Body of pancreas (tissue), 4 donors: ENCODE measurements at regions not wholly inside any gene's neighbourhood (a gene's known extent, or its start where the extent isn't known, plus 50 kb on each side); places are given as distances from the start of the nearest gene placed in this dataset.

Experiments
- ATAC-seq: fragments of 150-250 bp; one replicate; pipeline ENCODE4 v1.9.1; 2016
- DNase-seq, 4 donors: peaks; one replicate each; pipeline ENCODE4 v3.0.0-alpha.2; 2019
- H3K27ac ChIP-seq, 4 donors: fragments of 200-600 bp; sonication (generic); 1 replicate in 3 of 4; 2 replicates in 1 of 4; pipeline versions ENCODE4 v1.5.1 to v1.6.1; 2016 to 2019; ENCODE audit warnings: mild to moderate bottlenecking in 1 of 4, mixed read lengths in 1 of 4, moderate library complexity in 1 of 4
- H3K27me3 ChIP-seq, 2 donors: fragments of 200-600 bp; sonication (generic); one replicate each; pipeline ENCODE4 v1.6.0; 2016; ENCODE audit warnings: mild to moderate bottlenecking in 1 of 2
- H3K36me3 ChIP-seq, 2 donors: fragments of 200-600 bp; sonication (generic); replicated peaks in 1 of 2; 2 replicates each; pipeline ENCODE4 v1.5.1; 2016; ENCODE audit warnings: low read depth in 2 of 2; ENCODE audit not compliant: insufficient read depth in 1 of 2
- H3K4me1 ChIP-seq: fragments of 200-600 bp; sonication (generic); one replicate; pipeline ENCODE4 v1.6.0; 2016
- H3K4me3 ChIP-seq, 2 donors: fragments of 200-600 bp; sonication (generic); 1 replicate in 1 of 2; 2 replicates in 1 of 2; pipeline ENCODE4 v1.5.1; 2016 to 2019
- H3K9me3 ChIP-seq, 3 donors: fragments of 200-600 bp; sonication (generic); 1 replicate in 2 of 3; 2 replicates in 1 of 3; pipeline ENCODE4 v1.5.1; 2016
- POLR2A ChIP-seq, 3 donors: fragments of 450-650 bp; IDR thresholded peaks; one replicate each; pipeline ENCODE4 v1.6.1; 2016; ENCODE audit warnings: antibody characterized with exemption in 3 of 3, mild to moderate bottlenecking in 2 of 3
- WGBS, 2 donors: methylation state at CpG; one replicate each; pipeline ENCODE4 v1.1.5; 2017; 5-methylcytosine and 5-hydroxymethylcytosine counted together
- intact Hi-C: fragments of 100-400 bp; cut with DNase I; formaldehyde crosslinking; loops from one replicate; pipeline ENCODE4 v1.15.1; 2023
- TF ChIP-seq, protein P1 (sequence below), 7 experiments: fragments of 450-650 bp in 4 of 7; fragments of 200-600 bp in 3 of 7; sonication (generic) in 3 of 7; IDR thresholded peaks; one replicate each; pipeline ENCODE4 v1.5.1; 2016 to 2019; ENCODE audit warnings: antibody characterized with exemption in 7 of 7

GRCh38 chr14:28406196-28406595 is 360.4 kb upstream of the FOXG1 start:
- no peaks in the 10 kb centered on the region for H3K36me3 ChIP-seq
- no peaks in the 10 kb centered on the region for H3K9me3 ChIP-seq
- no peak for ATAC-seq
- no peak for DNase-seq
- no peak overlapping the region for H3K4me3 ChIP-seq
- no peak overlapping the region for H3K27ac ChIP-seq
- intact Hi-C loops: no loop called here
- H3K4me1 ChIP-seq: no peaks in the 10 kb centered on the region
- no peaks in the 10 kb centered on the region for H3K27me3 ChIP-seq
- no peak for TF ChIP-seq POLR2A (IDR thresholded peaks at IDR 0.05)
- TF ChIP-seq, protein P1, sequence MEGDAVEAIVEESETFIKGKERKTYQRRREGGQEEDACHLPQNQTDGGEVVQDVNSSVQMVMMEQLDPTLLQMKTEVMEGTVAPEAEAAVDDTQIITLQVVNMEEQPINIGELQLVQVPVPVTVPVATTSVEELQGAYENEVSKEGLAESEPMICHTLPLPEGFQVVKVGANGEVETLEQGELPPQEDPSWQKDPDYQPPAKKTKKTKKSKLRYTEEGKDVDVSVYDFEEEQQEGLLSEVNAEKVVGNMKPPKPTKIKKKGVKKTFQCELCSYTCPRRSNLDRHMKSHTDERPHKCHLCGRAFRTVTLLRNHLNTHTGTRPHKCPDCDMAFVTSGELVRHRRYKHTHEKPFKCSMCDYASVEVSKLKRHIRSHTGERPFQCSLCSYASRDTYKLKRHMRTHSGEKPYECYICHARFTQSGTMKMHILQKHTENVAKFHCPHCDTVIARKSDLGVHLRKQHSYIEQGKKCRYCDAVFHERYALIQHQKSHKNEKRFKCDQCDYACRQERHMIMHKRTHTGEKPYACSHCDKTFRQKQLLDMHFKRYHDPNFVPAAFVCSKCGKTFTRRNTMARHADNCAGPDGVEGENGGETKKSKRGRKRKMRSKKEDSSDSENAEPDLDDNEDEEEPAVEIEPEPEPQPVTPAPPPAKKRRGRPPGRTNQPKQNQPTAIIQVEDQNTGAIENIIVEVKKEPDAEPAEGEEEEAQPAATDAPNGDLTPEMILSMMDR (IDR thresholded peaks at IDR 0.05): no peak
- 37 to 38% methylated on average over 2 of the region's 2 CpGs for WGBS, 2 donors

GRCh38 chr14:28407031-28407825 is 359.4 kb upstream of the FOXG1 start:
- TF ChIP-seq, protein P1 (IDR thresholded peaks at IDR 0.05): no peak
- TF ChIP-seq POLR2A (IDR thresholded peaks at IDR 0.05): no peak
- WGBS, 2 donors: 17 to 21% methylated on average over 3 of the region's 3 CpGs
- Histone ChIP-seq H3K27ac (no peak overlapping the region), H3K9me3 (no peaks in the 10 kb centered on the region), H3K27me3 (no peaks in the 10 kb centered on the region), H3K36me3 (no peaks in the 10 kb centered on the region), H3K4me1 (no peaks in the 10 kb centered on the region), H3K4me3 (no peak overlapping the region)
- intact Hi-C loops: no loop called here
- ATAC-seq: no peak
- DNase-seq: no peak

DNA sequence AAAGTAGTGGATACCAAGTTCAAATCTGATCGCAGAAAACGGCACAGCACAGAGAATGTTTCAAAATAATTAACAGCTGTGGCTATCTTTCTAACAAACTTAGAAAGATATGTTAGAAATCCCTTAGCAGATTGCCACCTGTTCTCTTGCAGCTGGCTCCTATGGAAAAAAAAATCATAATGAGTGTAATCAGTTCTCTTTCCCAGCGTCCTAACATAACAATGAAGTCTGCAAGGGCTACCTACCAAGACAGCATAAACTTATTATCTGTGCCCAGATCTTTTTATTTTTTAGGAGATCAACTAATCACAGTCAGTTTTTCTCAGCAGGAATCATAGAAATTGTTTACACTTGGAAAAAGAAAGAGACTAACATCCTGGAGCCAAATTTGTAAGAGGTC is 358.6 kb upstream of the FOXG1 start:
- no peak for ATAC-seq

GRCh38 chr14:28412077-28412476 is 354.5 kb upstream of the FOXG1 start:
- ATAC-seq (no peak), DNase-seq (no peak)

More for the DNA sequence above, 358.6 kb upstream of the FOXG1 start:
- DNase-seq: no peak
- Histone ChIP-seq H3K4me1 (no peaks in the 10 kb centered on the region), H3K36me3 (no peaks in the 10 kb centered on the region), H3K27ac (no peak overlapping the region), H3K27me3 (no peaks in the 10 kb centered on the region), H3K9me3 (no peaks in the 10 kb centered on the region), H3K4me3 (no peak overlapping the region)
- WGBS, 2 donors: 32 to 36% methylated on average over 3 of the region's 3 CpGs
- intact Hi-C loops: no loop called here
- no peak for TF ChIP-seq POLR2A (IDR thresholded peaks at IDR 0.05)
- TF ChIP-seq, protein P1 (IDR thresholded peaks at IDR 0.05): no peak

More at GRCh38 chr14:28412077-28412476, 354.5 kb upstream of the FOXG1 start:
- Histone ChIP-seq H3K27me3 (no peaks in the 10 kb centered on the region), H3K9me3 (no peaks in the 10 kb centered on the region), H3K4me1 (no peaks in the 10 kb centered on the region), H3K4me3 (no peak overlapping the region), H3K36me3 (no peaks in the 10 kb centered on the region), H3K27ac (no peak overlapping the region)
- intact Hi-C loops: no loop called here
- TF ChIP-seq, protein P1 (IDR thresholded peaks at IDR 0.05): no peak
- no peak for TF ChIP-seq POLR2A (IDR thresholded peaks at IDR 0.05)
- 43 to 70% methylated on average over 3 of the region's 3 CpGs for WGBS, 2 donors
